Immature natural killer cell (primary cell): ENCODE measurements at regions not wholly inside any gene's neighbourhood (a gene's known extent, or its start where the extent isn't known, plus 50 kb on each side); places are given as distances from the start of the nearest gene placed in this dataset.
"Not testable (repeated sequence)": the region's sequence is repeated elsewhere in the genome, so short reads cannot be mapped to it uniquely, and the experiment has no call there.

Experiments used
- DNase-seq, 3 donors: peaks; one replicate each; pipeline ENCODE4 v3.0.0; 2022; ENCODE audit warnings: mixed read lengths in 1 of 3
- H3K27ac Mint-ChIP-seq, 6 donors: one replicate each; pipeline ENCODE4 v1.8.0; 2020; ENCODE audit warnings: mixed read lengths in 6 of 6, mild to moderate bottlenecking in 5 of 6, inconsistent platforms in 4 of 6, moderate library complexity in 3 of 6
- H3K27me3 Mint-ChIP-seq, 3 donors: one replicate each; pipeline ENCODE4 v1.8.0; 2020 to 2021; ENCODE audit warnings: low read depth in 3 of 3, mild to moderate bottlenecking in 3 of 3, mixed read lengths in 3 of 3, moderate library complexity in 3 of 3, inconsistent platforms in 1 of 3
- H3K36me3 Mint-ChIP-seq, 3 donors: one replicate each; pipeline ENCODE4 v1.8.0; 2020; ENCODE audit warnings: mixed read lengths in 3 of 3, inconsistent platforms in 2 of 3, mild to moderate bottlenecking in 2 of 3
- H3K4me1 Mint-ChIP-seq, 2 donors: one replicate each; pipeline ENCODE4 v1.8.0; 2020; ENCODE audit warnings: inconsistent platforms in 2 of 2, mild to moderate bottlenecking in 2 of 2, mixed read lengths in 2 of 2, moderate library complexity in 1 of 2
- H3K4me3 Mint-ChIP-seq, 5 donors: one replicate each; pipeline ENCODE4 v1.8.0; 2020; ENCODE audit warnings: mild to moderate bottlenecking in 5 of 5, mixed read lengths in 5 of 5, inconsistent platforms in 3 of 5, moderate library complexity in 3 of 5
- H3K9me3 Mint-ChIP-seq, 6 donors: one replicate each; pipeline ENCODE4 v1.8.0; 2020; ENCODE audit warnings: mild to moderate bottlenecking in 6 of 6, mixed read lengths in 6 of 6, inconsistent platforms in 4 of 6, moderate library complexity in 3 of 6

DNA sequence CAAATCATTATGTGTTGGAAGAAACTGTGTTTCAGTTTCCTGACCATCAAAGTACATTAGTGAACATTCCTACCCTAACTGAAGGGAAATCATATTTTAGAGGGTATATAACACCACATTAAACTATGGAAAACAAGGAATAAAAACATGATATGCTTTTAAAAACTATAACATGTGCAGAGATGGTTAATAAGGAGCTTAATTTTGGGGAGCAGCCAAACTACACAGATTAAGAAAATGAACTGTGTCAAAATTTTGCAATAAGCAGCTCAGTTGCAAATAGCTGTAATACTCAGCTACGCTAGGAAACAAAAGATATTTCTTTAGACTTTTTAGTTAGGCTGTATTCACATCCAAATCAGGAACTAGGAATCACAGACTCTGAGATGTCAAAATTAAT, 1115.7 kb upstream of the CELF2 start:
- no peaks in the 10 kb centered on the region for H3K36me3 Mint-ChIP-seq

DNA sequence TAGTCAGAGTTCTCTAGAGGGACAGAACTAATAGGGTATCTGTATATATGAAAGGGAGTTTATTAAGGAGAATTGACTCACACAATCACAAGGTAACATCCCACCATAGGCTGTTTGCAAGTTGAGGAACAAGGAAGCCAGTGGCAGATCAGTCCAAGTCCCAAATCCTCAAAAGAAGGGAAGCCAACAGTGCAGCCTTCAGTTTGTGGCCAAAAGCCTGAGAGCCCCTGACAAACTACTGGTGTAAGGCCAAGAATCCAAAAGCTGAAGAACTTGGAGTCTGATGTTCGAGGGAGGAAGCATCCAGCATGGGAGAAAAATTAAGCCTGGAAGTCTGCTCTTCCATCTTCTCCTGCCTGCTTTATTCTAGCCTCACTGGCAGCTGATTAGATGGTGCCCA, 1107.2 kb upstream of the CELF2 start:
- no peak for DNase-seq
- Mint-ChIP-seq H3K4me3 (no peak overlapping the region), H3K36me3 (no peaks in the 10 kb centered on the region), H3K9me3 (peaks cover 0 to 13% (median 3%) of the 10 kb centered on the region in 6 donors), H3K27ac (no peak overlapping the region), H3K27me3 (peaks cover 0 to 3% (median 0%) of the 10 kb centered on the region in 3 donors), H3K4me1 (no peaks in the 10 kb centered on the region)

More for the DNA sequence above, 1115.7 kb upstream of the CELF2 start:
- Mint-ChIP-seq H3K4me1 (no peaks in the 10 kb centered on the region), H3K4me3 (no peak overlapping the region), H3K27ac (no peak overlapping the region), H3K27me3 (no peaks in the 10 kb centered on the region), H3K9me3 (peaks cover 0 to 8% (median 0%) of the 10 kb centered on the region in 6 donors)
- no peak for DNase-seq

DNA sequence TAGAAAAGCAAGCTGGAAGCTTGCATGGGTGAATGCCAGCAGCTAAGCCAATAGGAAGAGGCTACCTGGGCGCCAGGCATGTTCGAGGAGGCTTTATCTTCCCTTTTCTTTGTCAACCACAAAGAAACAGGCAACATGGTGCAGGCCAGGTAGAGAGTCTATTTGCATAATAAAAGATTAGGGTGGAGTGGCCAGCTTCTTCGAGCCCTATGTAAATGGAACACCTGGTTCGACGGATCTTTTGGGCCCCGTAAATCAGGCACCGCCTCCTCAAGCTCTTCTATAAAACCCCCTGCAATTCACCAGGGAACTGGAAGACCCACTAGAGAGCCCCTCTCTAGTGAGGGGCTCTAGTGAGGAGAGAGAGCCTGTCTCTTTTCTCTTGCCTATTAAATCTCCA, 1106.2 kb upstream of the CELF2 start:
- no peak for DNase-seq
- Mint-ChIP-seq H3K4me3 (no peak overlapping the region), H3K4me1 (no peaks in the 10 kb centered on the region), H3K27ac (no peak overlapping the region), H3K27me3 (peaks cover 0 to 3% (median 0%) of the 10 kb centered on the region in 3 donors), H3K9me3 (peaks cover 0 to 13% (median 3%) of the 10 kb centered on the region in 6 donors), H3K36me3 (no peaks in the 10 kb centered on the region)

DNA sequence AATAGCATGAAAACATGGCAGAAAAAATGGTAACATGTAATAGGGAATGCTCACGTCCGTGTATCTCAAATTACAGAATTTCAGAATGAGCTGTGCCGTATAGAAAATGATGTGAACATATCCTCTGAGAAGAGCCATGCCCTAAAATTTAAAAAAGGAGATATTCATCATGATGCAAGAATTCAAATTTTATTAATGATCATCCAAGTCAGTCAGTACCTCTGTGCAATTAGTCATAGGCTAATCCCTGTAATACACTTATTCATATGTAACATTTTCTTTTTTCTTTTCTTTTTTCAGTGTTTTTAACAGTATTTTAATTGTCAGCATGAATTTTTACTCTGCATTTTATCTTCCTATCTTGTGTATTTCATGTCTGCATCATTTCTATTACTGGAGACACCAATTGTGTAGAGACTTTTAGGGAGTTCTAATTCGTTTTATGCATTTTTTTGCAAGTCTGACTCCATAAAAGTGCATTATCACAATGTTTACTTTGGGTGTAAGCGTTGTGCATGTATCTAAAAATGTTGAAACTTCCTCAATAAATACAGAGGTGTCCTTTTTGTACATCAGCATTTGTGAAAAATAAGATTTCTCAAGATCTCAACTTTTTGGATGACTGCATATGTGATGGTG, 1103.7 kb upstream of the CELF2 start:
- peaks cover 0 to 13% (median 4%) of the 10 kb centered on the region in 6 donors for H3K9me3 Mint-ChIP-seq
- no peak overlapping the region for H3K4me3 Mint-ChIP-seq
- H3K27me3 Mint-ChIP-seq, result peaks cover 0 to 3% (median 0%) of the 10 kb centered on the region in 3 donors

DNA sequence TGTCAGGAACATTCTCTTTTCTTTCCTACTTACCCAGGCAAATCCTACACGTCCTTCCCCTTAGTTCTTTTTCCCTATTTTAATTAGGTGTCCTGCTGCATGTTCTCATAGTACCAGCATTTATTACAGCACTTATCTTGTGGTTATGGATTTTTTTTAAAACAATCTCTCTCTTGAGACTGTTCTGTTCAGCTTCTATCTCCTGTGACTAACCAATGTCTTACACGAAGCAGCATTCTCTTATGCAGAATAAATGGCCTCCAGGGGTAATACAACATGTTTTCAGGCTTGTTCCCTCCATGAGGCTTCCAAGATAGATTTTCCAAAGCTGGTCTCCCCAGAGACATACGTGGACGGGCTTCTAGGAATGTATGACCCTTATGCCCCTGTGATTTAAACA, 1096.1 kb upstream of the CELF2 start:
- H3K9me3 Mint-ChIP-seq, result peaks cover 3 to 16% (median 5%) of the 10 kb centered on the region in 6 donors
- no peak overlapping the region for H3K27ac Mint-ChIP-seq
- H3K4me3 Mint-ChIP-seq, result no peak overlapping the region
- H3K36me3 Mint-ChIP-seq, result no peaks in the 10 kb centered on the region
- DNase-seq, result no peak
- peaks cover 0 to 2% (median 2%) of the 10 kb centered on the region in 3 donors for H3K27me3 Mint-ChIP-seq
- no peaks in the 10 kb centered on the region for H3K4me1 Mint-ChIP-seq

More for the DNA sequence above, 1103.7 kb upstream of the CELF2 start:
- Mint-ChIP-seq H3K27ac (no peak overlapping the region), H3K36me3 (no peaks in the 10 kb centered on the region), H3K4me1 (no peaks in the 10 kb centered on the region)
- DNase-seq, result no peak

DNA sequence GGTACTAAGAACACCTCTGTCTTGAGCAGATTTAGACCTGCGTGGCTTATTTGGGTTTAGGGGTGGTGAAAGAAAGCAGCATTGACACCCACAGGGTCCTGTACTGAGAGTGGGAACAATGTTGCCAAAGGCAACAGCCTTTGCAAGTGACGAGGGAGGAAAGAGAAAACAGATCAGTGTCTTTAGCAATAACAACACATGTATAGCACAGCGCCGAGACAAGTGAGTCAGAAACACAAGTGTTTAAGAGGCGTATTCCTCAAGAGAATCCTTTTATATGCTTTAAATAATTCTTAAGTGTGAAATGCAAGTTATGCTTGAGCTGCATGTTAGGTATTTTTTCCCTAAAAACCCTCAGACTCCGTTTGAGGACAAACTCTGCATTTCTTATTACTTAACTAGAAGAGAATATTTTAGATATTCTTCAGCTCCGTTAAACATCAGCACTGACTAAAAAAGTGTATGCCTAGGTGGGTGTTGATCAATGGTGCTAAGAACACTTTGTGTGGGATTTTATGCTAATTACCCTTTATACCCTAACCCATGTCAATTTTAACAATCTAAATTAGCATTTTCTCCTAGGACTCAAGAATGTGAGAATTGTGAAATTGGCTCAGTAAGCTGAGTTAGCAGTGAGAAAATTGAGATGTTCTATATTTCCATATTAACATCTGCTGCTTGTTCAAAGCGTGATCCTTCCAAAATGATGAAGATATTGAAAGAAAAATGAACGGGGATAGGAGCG, 1095.4 kb upstream of the CELF2 start:
- Mint-ChIP-seq H3K36me3 (no peaks in the 10 kb centered on the region), H3K4me3 (no peak overlapping the region), H3K9me3 (peaks cover 3 to 16% (median 5%) of the 10 kb centered on the region in 6 donors), H3K27ac (no peak overlapping the region), H3K4me1 (no peaks in the 10 kb centered on the region), H3K27me3 (peaks cover 0 to 2% (median 2%) of the 10 kb centered on the region in 3 donors)
- no peak for DNase-seq

DNA sequence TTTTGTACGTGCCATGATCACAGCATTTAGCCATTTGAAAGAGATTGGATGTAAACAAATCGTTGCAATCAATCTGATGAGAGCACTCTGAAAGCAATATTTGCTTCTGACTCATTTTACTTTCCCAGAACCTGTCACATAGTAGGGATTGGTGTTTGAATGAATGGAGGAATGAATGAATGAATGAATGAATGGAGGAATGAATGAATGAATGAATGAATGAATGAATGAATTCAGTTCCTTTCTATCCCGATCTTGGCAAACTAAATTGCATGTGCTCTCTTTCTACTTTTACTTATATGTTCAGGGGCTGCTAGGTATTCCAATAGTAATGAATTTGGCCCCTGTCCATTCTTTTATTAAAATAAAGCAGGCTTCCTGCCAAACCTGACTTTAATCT, 1091.7 kb upstream of the CELF2 start:
- no peak for DNase-seq
- Mint-ChIP-seq H3K36me3 (no peaks in the 10 kb centered on the region), H3K27ac (no peak overlapping the region), H3K4me1 (no peaks in the 10 kb centered on the region), H3K27me3 (peaks cover 0 to 2% (median 0%) of the 10 kb centered on the region in 3 donors), H3K9me3 (peaks cover 0 to 16% (median 9%) of the 10 kb centered on the region in 6 donors), H3K4me3 (no peak overlapping the region)

DNA sequence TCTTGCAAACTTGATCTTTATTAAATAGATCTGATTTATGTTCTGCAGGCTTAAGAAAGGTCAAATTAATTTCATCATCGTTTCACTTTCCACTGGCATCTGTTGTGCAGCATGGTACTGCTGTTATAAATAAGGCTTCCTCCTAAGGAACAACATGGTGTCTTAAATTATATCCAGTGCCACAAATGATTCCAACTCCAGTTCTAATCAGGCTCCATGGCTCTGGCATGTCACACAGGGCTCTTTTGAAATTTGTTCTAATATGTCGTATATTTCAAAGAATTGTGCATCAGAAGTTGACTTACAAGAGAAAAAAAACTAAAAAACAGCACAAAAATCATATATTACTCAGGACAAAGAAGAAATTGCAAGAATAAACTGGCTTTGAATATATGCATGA, 1090.8 kb upstream of the CELF2 start:
- H3K27ac Mint-ChIP-seq, result no peak overlapping the region
- peaks cover 0 to 2% (median 0%) of the 10 kb centered on the region in 3 donors for H3K27me3 Mint-ChIP-seq
- H3K4me1 Mint-ChIP-seq, result no peaks in the 10 kb centered on the region
- no peak overlapping the region for H3K4me3 Mint-ChIP-seq
- DNase-seq, result no peak
- peaks cover 3 to 14% (median 9%) of the 10 kb centered on the region in 6 donors for H3K9me3 Mint-ChIP-seq
- no peaks in the 10 kb centered on the region for H3K36me3 Mint-ChIP-seq

DNA sequence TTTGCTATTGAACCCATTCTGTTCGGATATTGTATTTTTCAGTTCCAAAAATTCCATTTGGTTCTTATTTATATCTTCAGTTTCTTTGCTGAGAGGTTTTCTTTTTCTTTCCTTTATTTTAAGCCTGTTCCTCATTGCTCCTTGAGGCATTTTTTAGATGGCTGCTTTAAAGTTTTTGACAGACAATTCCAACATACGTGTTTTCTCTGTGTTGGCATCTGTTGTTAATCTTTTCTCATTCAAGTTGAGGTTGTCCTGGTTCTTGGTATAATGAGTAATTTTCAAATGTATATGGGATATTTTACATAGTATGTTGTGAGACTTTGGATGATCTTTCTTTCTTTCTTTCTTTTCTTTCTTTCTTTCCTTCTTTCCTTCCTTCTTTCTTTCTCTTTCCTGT, 1078.0 kb upstream of the CELF2 start:
- Mint-ChIP-seq H3K36me3 (no peaks in the 10 kb centered on the region), H3K4me3 (no peak overlapping the region), H3K4me1 (no peaks in the 10 kb centered on the region), H3K27me3 (no peaks in the 10 kb centered on the region), H3K9me3 (peaks cover 2 to 21% (median 6%) of the 10 kb centered on the region in 6 donors), H3K27ac (no peak overlapping the region)
- DNase-seq, result no peak

DNA sequence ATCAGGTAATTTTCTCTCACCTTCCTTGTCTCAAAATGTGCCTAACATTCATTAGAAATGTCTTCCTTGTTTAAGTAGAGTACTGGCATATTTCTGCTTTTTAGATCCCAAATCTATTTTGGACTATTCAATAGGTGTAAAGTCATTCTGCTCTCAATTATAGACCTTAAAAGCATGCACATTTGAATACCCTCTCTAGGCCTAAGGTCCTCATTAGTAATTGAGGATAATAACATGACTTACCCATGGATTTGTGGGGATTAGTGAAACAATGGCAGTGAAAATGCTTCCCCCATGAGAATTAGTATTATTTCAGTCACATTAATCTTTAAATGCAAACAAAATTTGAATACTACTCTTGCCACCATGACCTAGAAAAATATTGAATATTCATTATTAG, 1073.0 kb upstream of the CELF2 start:
- Mint-ChIP-seq H3K27ac (no peak overlapping the region), H3K27me3 (no peaks in the 10 kb centered on the region), H3K36me3 (no peaks in the 10 kb centered on the region), H3K9me3 (peaks cover 3 to 16% (median 7%) of the 10 kb centered on the region in 6 donors), H3K4me3 (no peak overlapping the region), H3K4me1 (no peaks in the 10 kb centered on the region)
- no peak for DNase-seq

DNA sequence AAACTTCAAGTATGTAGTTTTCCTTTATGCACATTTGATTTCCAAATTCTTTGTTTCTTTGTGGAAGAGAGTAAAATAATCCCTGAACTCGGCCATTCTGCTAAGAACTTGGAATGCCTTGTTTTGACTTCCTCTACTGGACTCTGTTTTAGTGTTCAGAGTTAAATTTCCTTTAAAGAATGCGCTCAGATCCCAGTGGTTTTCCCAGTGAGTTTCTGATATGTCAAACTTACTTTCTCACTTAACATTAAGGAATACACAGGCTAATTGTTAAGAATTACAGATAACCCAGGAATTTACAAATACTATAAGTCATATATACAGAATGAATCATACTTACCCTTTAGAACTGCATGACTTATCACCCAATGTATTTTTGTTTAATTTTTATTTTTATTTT, 1067.6 kb upstream of the CELF2 start:
- H3K36me3 Mint-ChIP-seq, result no peaks in the 10 kb centered on the region
- H3K9me3 Mint-ChIP-seq, result peaks cover 2 to 12% (median 5%) of the 10 kb centered on the region in 6 donors
- no peaks in the 10 kb centered on the region for H3K4me1 Mint-ChIP-seq
- H3K27me3 Mint-ChIP-seq, result no peaks in the 10 kb centered on the region
- no peak overlapping the region for H3K27ac Mint-ChIP-seq
- no peak for DNase-seq
- no peak overlapping the region for H3K4me3 Mint-ChIP-seq

DNA sequence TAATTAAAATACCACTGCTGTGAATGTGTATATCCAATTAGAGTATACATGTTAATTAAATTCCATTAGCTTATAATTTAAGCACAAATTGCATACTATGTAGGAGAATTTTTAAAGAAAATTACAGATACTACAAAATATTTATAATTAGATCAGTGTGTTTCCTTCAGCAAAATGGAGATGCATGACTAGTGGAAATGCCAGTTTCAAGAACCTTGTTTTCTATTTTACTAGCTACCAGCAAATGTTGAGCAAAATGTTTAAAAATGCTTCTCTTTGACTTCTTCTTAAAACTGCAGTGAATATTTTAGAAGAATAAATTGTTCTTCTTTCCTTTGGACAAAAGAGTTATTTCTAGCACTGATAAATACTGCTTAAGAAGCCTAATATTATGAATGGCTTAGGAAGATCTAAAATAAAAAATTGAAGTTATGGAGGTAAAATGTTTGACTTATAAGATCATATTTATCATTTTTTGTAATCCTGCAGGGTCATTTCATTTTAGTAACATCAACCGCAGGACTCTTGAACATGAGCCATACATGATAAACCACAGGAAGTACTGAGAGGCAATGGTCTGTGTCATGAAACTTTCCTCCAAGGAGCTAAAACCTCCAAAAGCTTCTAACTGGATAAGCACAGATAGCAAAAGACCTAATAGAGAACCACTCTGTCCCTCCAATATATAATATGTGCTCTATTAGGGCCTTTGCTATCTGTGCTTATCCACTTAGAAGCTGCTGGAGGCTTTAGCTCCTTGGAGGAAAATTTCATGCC, 1066.0 kb upstream of the CELF2 start:
- no peaks in the 10 kb centered on the region for H3K36me3 Mint-ChIP-seq
- no peaks in the 10 kb centered on the region for H3K4me1 Mint-ChIP-seq
- no peak overlapping the region for H3K4me3 Mint-ChIP-seq
- H3K27ac Mint-ChIP-seq, result no peak overlapping the region
- peaks cover 2 to 11% (median 4%) of the 10 kb centered on the region in 6 donors for H3K9me3 Mint-ChIP-seq
- no peak for DNase-seq
- peaks cover 0 to 2% (median 0%) of the 10 kb centered on the region in 3 donors for H3K27me3 Mint-ChIP-seq

DNA sequence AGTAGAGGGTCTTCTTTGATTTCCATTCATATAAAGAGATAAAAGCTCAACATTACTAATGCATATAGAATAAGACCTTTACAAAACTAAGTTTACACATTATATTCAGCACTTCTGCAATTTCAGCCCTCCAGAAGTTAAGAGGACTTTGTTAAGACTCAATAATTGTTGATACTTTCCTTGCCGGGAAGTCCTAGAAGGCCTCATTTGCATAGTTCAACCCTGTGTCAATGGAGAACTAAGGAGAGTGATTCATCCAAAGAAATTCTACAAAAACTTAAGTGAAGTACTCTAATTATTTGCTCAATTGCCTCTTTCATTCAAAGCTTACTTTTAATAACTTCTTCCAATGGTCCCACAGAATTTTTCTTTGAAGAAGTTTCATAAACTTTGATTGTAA, 1060.3 kb upstream of the CELF2 start:
- Mint-ChIP-seq H3K4me1 (no peaks in the 10 kb centered on the region), H3K4me3 (no peak overlapping the region), H3K27ac (no peak overlapping the region), H3K27me3 (peaks cover 0 to 3% (median 2%) of the 10 kb centered on the region in 3 donors), H3K36me3 (no peaks in the 10 kb centered on the region), H3K9me3 (peaks cover 0 to 8% (median 3%) of the 10 kb centered on the region in 6 donors)
- DNase-seq, result no peak

DNA sequence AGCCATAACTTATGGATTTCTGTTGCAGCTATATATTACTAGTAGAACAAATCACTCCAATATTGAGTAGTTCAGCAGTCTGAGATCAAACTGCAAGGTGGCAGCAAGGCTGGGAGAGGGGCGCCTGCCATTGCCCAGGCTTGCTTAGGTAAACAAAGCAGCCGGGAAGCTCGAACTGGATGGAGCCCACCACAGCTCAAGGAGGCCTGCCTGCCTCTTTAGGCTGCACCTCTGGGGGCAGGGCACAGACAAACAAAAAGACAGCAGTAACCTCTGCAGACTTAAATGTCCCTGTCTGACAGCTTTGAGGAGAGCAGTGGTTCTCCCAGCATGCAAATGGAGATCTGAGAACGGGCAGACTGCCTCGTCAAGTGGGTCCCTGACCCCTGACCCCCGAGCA, 1059.8 kb upstream of the CELF2 start:
- DNase-seq, H3K4me3 Mint-ChIP-seq, H3K27me3 Mint-ChIP-seq, H3K9me3 Mint-ChIP-seq, H3K27ac Mint-ChIP-seq, H3K36me3 Mint-ChIP-seq, H3K4me1 Mint-ChIP-seq: not testable (repeated sequence)
